ENCODE measurements at regions not wholly inside any gene's neighbourhood (a gene's known extent, or its start where the extent isn't known, plus 50 kb on each side); places are given as distances from the start of the nearest gene placed in this dataset.
A peak's percentile ranks its signal among the peaks of the same experiment; 100 is the strongest.

- POLR2A ChIA-PET = no interaction called here
- CTCF ChIA-PET = interaction anchor here (0.6 to 2.1 kb wide), 14 partner anchors 13 to 835 kb away, joined by 3 to 10 read pairs (median 3); no protein-coding TSS in a partner anchor
- TF ChIP-seq ZNF529 (tag by site-specific recombination; IDR thresholded peaks at IDR 0.05; ENCODE audit: insufficient replicate concordance) (no peak), AEBP2 (tag by site-specific recombination; IDR thresholded peaks at IDR 0.05; ENCODE audit: borderline replicate concordance) (no peak), RBAK (tag by site-specific recombination; IDR thresholded peaks at IDR 0.05) (no peak), ZNF221 (tag by site-specific recombination; IDR thresholded peaks at IDR 0.05; ENCODE audit: borderline replicate concordance) (no peak), ZNF624 (tag by site-specific recombination; IDR thresholded peaks at IDR 0.05) (no peak), ZNF239 (tag by site-specific recombination; IDR thresholded peaks at IDR 0.05) (no peak), ZNF510 (tag by site-specific recombination; IDR thresholded peaks at IDR 0.05; ENCODE audit: insufficient replicate concordance) (no peak), ZNF26 (tag by site-specific recombination; IDR thresholded peaks at IDR 0.05) (no peak), SETDB1 (IDR thresholded peaks at IDR 0.05; ENCODE audit: insufficient read length, low read length) (no peak), GLIS2 (tag by site-specific recombination; IDR thresholded peaks at IDR 0.05) (no peak), HOXD13 (CRISPR knock-in tag; IDR thresholded peaks at IDR 0.05; ENCODE audit: borderline replicate concordance) (no peak), FEZF1 (tag by site-specific recombination; IDR thresholded peaks at IDR 0.05) (no peak), OSR2 (tag by site-specific recombination; IDR thresholded peaks at IDR 0.05) (no peak), ZNF10 (tag by site-specific recombination; IDR thresholded peaks at IDR 0.05) (no peak), ZIC2 (tag by site-specific recombination; IDR thresholded peaks at IDR 0.05) (no peak), ZNF830 (tag by site-specific recombination; IDR thresholded peaks at IDR 0.05; ENCODE audit: low read depth) (no peak)
- no peak overlapping the region for H3K4me3 ChIP-seq (ENCODE audit: low read depth, low read length)
- no peaks in the 10 kb centered on the region for H3K9me3 ChIP-seq (ENCODE audit: control insufficient read depth, insufficient read depth, low read depth, low read length)
- H3K36me3 ChIP-seq (ENCODE audit: control insufficient read depth in 2 of 2, insufficient read depth in 1 of 2, low read length in 2 of 2) = no peaks in the 10 kb centered on the region
- no peak overlapping the region for H3K27ac ChIP-seq (ENCODE audit: extremely low read depth, low read depth, low read length)
- H3K4me1 ChIP-seq (ENCODE audit: control insufficient read depth, insufficient read depth, low read length) = no peaks in the 10 kb centered on the region
These were observed 286.6 kb downstream of the COG6 start for GRCh38 chr13:39941911-39942551.

- POLR2A ChIA-PET = no interaction called here
- Histone ChIP-seq H3K27ac (ENCODE audit: extremely low read depth, low read depth, low read length) (no peak overlapping the region), H3K9me3 (ENCODE audit: control insufficient read depth, insufficient read depth, low read depth, low read length) (no peaks in the 10 kb centered on the region), H3K36me3 (ENCODE audit: control insufficient read depth in 2 of 2, insufficient read depth in 1 of 2, low read length in 2 of 2) (no peaks in the 10 kb centered on the region), H3K4me3 (ENCODE audit: low read depth, low read length) (no peak overlapping the region), H3K4me1 (ENCODE audit: control insufficient read depth, insufficient read depth, low read length) (no peaks in the 10 kb centered on the region)
- CTCF ChIA-PET = interaction anchor here (0.6 to 2.1 kb wide), 18 partner anchors 11 to 835 kb away, joined by 3 to 10 read pairs (median 3); no protein-coding TSS in a partner anchor
- TF ChIP-seq ZSCAN30 (tag by site-specific recombination; IDR thresholded peaks at IDR 0.05) (0 out of 2 replicates have a peak, but pooled peaks have one; percentile 46), ZNF654 (tag by site-specific recombination; IDR thresholded peaks at IDR 0.05; ENCODE audit: low read depth) (peak; percentile 60), CTCF (tag by site-specific recombination; IDR thresholded peaks at IDR 0.05) (peak; percentile 73), SP7 (tag by site-specific recombination; IDR thresholded peaks at IDR 0.05) (0 out of 2 replicates have a peak, but pooled peaks have one; percentile 15), ZNF677 (tag by site-specific recombination; IDR thresholded peaks at IDR 0.05) (no peak), SP3 (tag by site-specific recombination; IDR thresholded peaks at IDR 0.05) (0 out of 2 replicates have a peak, but pooled peaks have one; percentile 26), ZNF121 (tag by site-specific recombination; IDR thresholded peaks at IDR 0.05) (no peak), ZNF660 (tag by site-specific recombination; IDR thresholded peaks at IDR 0.05) (peak; percentile 89), ZBTB8A (tag by site-specific recombination; IDR thresholded peaks at IDR 0.05) (peak; percentile 42; the same call in 1 of the 2 replicates), ZNF2 (tag by site-specific recombination; IDR thresholded peaks at IDR 0.05) (peak; percentile 56; the same call in 1 of the 2 replicates)
These were observed 287.3 kb downstream of the COG6 start for GRCh38 chr13:39942552-39943273.
